T-helper 1 cell (primary cell): ENCODE measurements at regions not wholly inside any gene's neighbourhood (a gene's known extent, or its start where the extent isn't known, plus 50 kb on each side); places are given as distances from the start of the nearest gene placed in this dataset.

ENCODE experiments used
- DNase-seq, 5 donors: peaks; one replicate each; pipeline ENCODE4 v3.0.0-alpha.2; 2012 to 2020

DNA sequence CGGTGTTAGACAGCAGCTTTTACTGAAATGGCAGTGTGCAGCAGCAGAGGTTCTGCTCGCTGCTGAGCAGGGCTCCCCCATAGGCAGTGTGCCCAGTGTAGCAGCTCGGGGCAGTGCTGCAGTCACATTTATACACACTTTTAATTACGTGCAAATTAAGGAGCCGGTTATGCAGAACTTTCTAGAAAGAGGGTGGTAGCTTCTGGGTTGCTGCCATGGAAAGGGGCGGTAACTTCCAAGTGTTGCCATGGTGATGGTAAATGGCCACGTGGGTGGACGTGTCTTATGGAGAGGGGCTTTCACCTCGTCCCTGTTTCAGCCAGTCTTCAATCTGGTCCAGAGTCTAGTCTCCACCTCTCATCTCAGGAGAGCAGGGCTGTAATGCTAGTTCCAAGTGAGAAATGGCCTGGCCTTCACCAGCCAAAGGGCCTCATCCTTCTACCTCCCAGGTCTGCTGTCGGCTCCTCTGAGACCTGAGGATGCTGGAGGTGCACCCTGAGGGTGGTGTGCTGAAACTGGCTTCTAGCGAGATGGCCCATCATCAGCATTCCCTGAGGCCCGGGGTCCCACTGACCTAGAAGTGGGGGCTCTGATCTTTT lies 180.5 kb upstream of the PMEPA1 start:
- no peak for DNase-seq

DNA sequence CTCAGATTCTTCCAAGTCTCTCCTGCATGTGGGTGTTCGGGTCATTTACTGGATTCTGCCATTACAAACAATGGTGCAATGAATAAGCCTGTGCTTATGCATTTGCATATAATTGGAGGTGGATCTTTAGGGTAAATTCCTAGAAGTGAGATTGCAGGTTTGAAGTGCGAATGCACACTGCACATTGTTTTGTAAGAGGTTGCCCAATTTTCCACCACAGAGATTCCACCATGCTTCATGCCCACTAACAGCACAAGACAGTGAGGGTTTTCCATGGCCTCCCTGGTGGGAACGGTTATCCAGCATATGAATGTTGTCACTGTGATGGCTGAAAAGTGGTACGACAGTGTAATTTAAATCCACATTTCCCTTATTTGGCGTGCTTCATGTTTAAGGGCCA lies 178.8 kb upstream of the PMEPA1 start:
- DNase-seq: no peak

DNA sequence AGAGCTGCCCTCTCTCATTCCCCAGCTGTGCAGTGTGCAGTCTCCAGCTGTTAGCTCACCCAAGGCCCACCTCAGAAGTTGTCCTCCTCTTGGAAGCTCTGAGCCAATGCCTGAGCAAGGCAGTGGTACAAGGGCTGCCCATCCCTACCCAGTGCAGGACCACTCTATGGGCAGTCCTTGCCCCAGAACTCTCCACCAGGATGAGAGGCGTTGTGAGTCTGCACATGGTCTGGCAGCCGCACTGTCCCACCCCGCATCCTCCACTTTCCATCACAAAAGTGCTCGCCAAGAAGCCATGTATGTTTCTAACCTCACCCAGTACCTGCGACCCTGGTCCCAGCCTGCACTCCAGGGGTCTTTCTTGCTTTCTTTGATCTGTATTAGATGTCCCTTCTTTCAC lies 175.1 kb upstream of the PMEPA1 start:
- no peak for DNase-seq

DNA sequence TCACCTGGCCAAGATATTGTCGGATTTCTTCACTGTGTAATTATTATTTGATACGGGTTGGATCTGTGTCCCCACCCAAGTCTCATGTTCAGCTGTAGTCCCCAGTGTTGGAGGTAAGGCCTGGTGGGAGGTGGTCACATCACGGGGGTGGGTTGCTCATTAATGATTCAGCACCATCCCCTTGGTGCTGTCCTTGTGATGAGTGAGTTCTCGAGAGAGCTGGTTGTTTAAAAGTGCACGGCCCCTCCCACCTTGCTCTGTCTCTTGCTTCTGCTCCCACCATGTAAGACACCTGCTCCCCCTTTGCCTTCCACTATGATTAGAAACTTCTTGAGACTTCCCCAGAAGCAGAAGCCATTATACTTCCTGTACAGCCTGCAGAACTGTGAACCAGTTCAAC lies 173.9 kb upstream of the PMEPA1 start:
- DNase-seq: no peak

DNA sequence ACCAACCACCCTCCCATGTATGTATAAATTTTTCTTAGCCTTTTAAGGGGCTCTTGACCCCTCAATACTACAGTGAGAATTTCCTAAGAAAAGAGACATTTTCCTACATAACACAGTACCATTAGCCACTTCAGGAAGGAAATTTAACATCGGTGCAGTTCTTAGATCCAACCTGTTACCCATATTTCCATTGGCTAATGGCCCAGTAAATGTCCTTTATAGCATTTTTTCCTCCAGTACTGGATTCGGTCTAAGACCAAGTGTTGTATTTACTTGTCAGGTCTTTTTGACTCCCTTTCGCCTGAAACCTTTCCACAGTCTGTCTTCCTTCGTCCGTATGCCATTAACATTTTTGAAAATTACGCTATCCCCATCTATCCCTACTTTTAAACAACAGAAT lies 173.4 kb upstream of the PMEPA1 start:
- DNase-seq: no peak

DNA sequence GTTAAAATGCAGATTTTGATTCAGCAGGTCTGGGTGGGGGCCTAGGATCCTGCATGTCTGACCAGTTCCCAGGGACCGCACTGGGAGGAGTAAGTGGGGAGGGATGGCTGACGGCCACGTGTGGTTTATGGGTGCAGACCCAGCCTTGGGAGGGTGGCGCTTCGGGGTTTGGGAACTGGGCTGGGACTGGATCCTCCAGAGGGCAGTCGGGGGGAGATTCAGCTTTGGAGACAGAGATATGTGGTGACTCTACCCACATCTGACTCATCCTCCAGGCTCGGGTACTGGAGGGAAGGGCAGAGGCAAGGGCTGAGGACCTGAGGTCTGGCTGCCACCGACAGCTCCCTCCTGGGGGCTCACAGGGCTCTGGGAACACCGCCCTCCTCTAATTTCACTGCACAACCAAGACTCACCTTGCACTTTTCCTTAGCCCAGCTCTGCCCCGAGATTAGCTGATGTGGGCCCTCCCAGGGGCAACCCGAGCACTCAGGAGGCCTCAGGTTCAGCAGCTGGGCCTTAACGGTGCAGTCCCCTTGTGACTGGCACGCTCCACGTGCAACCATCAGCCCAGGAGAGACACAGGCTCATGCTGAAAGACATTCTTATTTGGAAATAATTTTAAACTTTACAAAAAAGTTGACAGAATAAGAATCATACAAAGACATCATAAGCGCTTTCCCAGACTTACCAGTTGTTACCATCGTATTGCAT lies 172.8 kb upstream of the PMEPA1 start:
- no peak for DNase-seq

DNA sequence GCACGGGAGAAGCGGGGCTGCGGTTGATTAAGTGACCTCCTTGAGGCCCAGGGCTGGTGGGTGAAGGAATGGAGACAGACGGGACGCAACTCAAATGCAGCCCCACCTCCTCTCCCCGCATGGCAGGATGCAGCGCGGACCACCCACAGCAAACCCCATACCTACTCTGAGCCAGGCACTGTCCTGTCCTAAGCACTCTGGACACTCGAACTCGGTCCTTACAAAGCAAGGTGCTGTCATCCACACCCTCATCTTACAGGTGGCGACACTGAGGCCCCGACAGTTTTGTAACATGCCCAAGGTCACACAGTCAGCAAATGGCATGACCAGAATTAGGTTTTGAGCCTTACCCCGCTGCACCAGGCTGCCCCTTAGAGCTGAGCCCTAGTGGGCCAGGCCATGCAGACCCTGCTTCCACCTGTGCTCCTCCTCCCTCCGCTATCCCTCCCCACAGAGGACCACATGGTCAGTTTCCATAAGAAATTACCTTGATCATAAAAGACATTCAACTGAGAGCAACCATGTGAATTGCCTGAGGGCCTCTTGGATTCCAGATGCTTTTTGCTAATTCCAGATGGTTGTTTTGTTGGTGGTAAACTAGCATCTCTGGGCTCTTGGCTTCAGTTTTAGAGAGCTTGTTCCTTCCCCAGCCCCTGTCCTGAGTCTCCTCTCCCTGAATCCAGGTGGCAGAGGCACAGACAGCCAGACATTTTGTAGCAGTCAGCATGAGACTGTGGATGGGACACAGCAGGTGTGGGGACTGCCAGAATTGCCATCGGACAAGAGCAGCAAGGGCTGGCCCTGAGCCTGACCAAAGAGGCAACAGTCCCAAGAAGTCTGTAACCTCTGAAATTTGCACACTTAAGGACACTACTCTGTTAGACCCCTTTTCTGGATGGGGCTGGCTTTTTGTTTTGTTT lies 171.9 kb upstream of the PMEPA1 start:
- no peak for DNase-seq

DNA sequence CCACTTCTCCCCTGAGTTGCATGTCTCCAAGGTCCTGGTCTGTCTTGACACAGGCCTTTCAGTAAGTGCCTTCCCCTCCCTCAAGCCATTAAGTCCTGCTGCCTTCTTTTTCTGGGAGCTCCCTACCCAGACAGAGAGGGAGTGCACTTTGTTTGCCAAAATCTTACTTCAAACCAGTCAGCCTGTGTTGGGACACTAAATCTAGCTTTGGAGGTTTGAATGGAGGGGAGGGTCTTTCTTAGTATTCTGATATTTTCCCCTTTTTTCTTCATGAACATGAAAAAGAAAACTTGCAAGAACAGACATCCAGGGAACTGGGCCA lies 170.7 kb upstream of the PMEPA1 start:
- DNase-seq: no peak

DNA sequence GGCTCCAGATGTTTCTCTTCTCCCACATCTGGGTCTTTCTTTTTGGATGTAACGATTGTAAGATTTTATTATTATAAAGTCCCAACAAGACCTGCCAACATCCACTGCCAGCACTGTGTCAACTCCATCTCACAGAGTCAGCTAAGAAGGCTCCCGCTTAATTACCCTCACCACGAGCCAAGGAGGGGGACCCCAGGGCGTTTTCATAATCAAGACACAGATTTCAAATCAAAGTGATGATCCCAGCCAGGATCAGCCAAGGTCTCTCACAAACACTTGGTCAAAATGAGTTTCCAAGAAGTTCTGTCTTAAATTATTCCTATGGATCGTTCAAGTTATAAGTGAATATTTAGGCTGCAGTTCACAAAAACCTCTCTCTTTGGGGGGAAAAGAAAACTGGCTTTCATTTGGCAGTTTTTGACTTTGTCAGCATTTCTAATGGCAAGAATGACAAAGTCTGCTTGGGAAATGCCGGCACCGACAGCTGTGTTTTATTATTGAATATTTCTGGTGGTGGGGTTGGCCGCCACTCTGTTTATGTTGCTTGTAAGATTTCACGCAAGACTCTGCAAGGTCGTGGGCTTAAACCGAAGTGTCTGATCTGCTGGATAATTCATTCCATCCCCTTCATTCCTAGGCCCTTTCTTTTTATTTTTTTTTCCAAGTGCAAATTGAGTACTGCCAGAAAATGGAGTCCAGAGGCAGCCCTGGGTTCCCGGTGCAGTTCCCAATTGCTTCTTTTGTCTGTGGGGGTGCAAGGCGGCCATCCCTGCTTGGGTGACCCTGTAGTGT lies 170.2 kb upstream of the PMEPA1 start:
- DNase-seq: no peak

DNA sequence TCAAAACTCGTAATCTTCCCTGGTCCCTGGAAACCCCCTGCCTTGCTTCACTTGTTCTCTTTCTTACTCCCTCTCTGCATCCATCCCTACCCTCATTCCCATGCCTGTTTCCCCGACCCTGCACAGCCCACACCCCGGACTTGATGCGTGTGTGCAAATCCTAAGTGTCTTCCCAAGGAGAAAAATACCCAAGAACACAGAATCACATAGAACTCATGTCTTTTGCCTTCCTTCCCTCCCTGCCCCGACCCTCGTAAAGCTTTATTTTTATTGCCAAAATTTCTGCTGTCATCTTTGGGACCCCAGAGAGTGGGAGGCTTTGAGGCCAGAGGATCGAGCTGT lies 169.6 kb upstream of the PMEPA1 start:
- no peak for DNase-seq

DNA sequence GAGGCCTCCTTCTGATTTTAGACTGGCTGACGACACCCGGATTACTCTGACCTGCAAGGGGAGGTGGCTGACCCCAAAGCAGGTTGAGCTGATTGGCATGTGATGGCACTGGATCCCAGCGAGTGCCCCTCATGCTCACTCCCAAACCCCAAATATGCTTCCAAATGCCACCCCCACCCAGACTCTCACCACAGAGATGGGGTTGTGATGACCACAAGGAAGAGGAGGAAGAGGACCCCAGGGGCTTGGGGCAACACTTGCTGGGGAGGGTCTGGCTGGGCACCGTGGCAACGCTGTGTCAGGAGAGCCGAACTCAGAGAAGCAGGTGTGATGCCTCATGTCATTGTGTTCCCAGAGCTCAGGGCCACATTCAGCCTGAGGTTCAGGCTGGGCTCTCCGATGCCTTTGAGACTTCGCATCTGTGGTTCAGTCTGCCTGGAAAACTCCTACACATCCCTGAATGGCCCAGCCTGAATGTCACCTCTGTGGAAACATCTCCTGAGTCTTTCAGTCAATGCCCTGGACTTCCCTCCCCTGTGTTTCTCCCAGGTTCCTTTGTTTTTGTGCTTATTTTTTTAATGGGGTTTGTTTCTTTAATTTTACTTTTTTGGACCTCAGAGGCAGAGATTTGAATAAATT lies 169.1 kb upstream of the PMEPA1 start:
- DNase-seq: no peak

DNA sequence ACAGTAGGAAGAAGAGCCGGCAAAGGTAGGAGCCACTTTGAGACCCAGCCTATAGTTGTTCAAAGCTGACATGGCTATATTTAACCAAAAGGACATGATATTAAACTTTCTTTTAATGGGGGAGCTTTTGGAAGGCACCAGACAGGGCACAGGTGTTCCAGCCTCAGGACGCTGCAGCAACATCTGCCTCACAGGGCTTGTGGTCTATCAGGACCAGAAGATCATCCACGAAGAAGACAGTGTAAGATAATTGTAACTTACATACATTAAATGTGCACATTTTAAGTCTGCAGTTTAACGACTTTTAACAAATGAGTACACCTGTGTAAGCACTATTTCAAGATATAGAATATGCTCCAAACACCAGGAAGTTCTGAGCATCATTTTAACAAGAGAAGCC lies 168.2 kb upstream of the PMEPA1 start:
- DNase-seq: no peak

DNA sequence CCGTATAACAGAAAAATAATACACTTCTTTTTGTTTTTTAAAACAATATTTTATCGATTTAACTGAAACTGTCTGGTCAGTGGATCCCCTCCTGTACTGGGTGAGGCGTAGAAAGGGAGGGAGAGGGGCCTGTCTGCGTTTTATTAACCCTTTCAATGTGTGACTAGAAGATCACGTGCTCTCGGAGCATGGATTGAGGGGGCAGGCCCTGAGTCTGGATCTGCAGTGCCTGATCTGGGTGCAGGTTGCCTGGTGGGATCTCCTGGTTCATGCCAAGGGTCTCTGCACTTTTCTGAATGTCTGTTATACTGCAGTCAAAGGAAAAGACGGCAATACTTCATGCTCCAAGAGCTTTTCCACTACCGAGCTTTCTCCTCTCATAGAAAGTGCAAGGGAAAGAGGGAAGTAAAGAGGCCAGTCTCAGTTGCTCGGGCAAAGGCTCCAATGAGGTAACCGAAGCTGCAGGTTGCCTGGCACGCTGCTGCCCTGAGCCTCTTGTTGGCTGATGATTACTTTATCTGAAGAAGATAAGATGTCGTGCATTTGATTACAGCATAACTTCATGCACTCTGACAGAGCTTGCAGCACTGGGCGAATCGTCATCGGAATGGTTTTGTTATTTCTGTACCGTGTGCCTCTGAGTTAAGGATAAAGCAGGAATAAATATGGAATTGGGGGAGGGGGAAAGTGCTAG lies 167.5 kb upstream of the PMEPA1 start:
- no peak for DNase-seq

DNA sequence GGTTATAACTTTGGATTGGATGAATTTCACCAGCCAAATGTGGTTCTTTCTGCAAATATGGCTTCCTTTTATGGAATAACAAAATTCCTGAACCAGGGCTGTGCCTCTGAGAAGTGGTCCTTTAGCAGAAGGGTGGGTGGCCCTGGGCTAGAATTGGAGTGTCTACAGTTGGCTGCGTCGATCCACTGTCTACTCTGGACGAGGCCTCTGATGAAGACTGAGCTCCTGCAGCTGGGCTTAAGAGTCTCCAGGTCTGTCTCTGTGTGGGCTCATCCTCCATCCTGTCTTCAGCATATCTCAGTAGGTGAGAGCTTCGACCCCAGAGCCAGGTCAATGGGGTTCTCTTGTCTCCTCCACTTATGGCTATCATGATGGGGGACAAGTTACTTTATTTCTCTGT lies 166.3 kb upstream of the PMEPA1 start:
- DNase-seq: no peak

DNA sequence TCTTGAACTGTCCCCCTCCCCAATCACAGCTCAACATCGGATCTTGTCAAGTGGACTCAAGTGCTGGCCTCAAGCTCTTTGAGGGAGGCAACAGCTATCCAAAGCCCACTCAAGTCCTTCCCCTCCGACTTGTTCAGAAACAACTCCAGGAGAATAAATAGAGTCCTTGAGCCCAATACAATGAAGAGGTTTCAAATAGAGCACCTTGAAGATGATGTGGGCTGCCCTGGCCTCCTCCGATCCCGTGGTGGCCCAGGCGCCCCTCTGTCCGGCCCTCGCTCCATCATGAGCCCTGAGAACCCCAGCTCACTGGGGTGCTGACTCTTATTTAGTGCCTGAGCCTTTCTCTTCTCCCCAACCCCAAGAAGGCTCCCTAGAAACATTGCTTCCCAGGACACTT lies 164.3 kb upstream of the PMEPA1 start:
- no peak for DNase-seq

DNA sequence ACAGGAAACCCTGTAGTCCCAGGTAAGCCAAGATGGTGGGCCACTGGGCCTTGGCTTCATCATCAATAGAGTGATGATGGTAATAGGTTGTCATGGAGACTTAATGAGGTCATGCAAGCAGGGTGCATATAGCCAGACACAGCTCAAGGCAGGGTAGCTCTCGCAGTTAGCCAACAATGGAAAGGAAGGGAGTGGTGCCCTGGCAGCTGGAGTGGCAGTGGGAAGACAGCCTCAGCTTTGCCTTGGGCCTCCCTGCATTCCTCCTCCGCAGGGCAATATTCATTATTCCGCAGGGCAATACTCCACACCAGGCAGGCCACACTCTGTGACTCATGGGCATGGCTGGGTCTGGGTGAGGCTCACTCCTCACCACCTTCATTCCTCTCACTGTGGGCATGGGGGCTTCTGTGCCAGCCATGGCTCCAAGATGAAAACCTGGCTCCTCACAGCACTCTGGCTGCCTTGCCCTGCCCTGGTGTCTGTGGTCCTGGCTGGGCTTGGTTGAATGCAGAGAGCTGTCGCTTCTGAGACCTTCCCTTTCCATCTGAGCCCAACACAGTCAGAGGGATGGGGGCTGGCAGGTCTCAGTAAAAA lies 163.1 kb upstream of the PMEPA1 start:
- DNase-seq: no peak

DNA sequence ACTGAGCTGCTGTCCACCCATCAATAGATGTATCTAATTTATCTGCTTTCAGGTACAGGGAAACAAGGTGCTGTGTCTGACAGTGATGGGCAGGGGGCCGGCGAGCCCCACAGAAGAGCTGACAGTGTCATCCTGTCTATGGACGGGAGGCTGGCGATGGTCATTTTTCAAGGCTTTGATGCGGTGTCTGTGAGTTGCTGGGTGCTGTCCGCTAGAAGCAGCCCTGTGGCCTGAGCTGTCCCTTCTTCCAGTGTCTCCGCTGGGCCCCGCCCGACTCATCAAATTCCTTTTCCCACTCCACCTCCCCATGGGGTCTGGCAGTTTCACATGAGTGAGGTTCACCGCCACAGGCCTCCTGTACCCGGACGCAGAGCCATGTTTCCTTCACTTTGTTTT lies 161.4 kb upstream of the PMEPA1 start:
- no peak for DNase-seq

DNA sequence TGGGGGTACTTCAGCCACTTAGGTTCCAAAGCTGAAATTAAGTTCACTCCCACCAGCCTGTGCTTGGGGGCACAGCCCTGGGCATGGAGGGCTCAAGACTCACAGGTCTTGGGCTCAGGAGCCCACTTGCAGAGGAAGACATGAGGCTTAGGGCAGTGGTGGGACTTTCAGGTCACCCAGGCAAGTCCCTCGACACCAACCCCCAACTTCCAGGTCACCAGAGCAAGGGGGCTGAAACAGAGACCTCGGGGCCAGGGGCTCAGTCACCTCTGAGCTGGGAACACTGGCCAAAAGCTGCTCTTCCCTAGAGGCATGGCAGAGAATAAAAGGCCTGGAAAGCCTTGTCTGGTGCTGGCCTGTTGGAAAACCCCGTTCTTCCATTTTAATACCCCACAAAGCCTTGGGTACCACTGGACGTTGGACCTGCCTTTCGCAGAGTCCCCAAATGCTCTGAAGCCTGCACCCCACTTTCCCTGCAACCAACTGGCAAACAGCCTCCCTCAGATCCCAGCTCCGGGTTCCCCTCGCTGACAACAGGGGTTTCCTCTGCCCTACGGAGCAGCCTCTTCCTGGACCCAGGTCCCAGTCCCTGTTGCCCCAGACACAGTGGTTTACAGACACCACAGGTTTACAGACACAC lies 160.9 kb upstream of the PMEPA1 start:
- no peak for DNase-seq

DNA sequence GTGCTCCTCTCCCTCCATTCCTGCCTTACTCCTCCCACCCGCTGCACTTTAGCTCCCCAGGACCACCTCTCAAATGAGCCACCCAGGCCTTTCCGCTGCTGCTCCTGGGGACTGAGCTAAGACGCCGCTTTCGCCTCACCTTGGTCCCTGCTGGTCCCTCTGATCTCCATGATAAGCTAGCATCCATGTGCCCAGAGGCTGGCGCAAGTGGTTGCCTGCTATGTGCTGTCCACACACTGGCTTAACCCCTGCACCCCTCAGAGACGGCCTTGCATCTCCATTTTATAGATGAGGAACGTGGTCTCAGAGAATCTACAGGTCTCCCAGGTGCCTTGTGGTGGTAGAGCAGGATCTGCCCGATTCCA lies 160.1 kb upstream of the PMEPA1 start:
- DNase-seq: no peak

DNA sequence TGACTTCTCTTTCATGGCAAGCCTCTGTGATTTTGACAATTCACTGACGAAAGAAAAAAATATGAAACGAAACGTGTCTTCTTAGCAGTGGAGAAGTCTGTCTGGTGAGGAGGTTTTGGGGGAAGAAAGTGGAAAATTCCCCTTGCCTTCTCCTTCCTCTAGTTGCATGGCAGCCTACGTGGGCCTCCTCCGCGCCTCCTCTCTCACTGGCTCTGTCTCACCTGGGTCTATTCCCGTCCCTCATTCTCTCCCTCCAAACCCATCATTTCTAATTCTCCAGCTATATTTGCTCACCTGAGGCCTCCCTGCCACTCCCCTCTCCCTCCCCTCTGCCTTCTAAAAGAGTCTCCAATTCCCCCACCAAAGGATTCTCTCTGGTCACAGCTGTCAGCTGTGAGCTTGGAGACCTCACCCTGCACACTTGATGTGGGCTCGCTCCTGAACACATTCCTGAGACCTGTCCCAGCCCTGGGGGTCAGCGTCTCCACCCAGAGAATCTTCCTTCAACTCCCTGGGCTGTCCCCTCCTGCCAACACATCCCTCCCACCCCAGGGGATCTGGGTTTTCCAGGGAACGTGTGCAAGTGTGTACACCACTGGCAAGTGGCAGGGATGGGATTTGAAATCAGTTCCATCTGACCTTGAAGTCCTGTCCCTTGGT lies 159.6 kb upstream of the PMEPA1 start:
- DNase-seq: no peak

DNA sequence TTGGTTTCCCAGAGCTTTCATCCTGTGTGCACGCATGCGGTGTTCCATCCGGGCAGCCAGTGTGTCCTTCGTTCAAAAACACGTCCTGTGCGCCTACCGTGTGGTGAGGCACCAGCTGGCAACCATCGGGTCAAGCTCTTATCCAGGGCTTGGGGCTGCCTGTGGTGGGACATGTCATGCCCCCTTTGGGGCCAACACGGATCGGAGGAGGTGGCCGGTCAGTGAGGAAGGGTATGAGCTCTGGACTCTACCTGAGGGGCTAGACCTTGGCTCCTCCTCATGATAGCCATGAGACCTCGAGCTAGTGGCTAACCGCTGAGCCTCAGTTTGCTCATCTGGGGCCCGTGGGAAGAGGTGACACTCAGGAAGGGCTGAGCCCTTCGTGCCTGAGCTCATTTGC lies 158.5 kb upstream of the PMEPA1 start:
- no peak for DNase-seq
